Activated T-cell treated with anti-CD3 and anti-CD28 coated beads for 4 hours (primary cell): ENCODE measurements at regions not wholly inside any gene's neighbourhood (a gene's known extent, or its start where the extent isn't known, plus 50 kb on each side); places are given as distances from the start of the nearest gene placed in this dataset.

Source experiments
- DNase-seq: peaks from one replicate; pipeline ENCODE4 v3.0.0-alpha.2; 2020

DNA sequence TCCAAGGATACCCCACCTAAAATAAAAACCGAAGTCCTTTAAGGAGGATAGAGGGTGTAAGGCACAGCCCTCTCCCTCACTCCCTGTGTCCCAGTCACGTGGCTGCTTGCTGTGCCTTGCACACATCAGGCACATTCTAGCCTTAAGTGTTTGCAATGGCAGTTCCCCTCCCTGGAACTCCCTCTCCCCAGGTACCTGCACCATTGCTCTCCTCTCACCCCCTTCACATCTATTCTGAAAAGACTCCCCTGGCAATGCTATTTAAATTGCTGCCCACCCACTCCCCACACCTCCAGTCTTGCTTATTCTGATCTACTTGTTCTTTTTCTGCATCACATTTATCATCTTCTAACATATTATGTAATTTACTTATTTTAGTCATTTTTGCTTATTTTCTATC is 91.6 kb upstream of the LNX1 start:
- DNase-seq = no peak

DNA sequence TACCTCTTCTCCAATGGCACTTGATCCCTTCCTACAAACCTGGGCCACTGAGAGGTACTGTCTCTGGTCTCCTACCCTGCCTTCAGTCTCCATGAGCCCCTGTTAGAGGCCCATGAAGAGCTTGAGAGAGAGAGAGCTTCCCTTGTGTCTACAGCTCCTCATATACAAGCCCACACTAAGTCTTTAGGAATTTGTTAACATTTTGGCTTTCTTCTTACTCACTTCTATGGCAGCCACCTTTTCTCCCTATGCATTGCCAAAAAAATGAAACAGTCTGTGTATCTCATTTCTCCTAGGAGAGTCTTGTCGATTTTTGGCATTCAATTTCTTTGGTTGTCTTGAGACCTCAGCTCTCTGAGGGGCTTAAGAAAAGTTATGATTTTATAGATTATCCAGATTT is 90.9 kb upstream of the LNX1 start:
- DNase-seq = no peak

GRCh38 chr4:53680598-53680997 is 89.3 kb upstream of the LNX1 start:
- no peak for DNase-seq

- no peak for DNase-seq
These were observed 88.9 kb upstream of the LNX1 start for GRCh38 chr4:53680168-53680567.

GRCh38 chr4:53676402-53676871 is 85.2 kb upstream of the LNX1 start:
- no peak for DNase-seq

- no peak for DNase-seq
These were observed 83.6 kb upstream of the LNX1 start for GRCh38 chr4:53674903-53675302.

GRCh38 chr4:53672873-53673272 is 81.6 kb upstream of the LNX1 start:
- no peak for DNase-seq

DNA sequence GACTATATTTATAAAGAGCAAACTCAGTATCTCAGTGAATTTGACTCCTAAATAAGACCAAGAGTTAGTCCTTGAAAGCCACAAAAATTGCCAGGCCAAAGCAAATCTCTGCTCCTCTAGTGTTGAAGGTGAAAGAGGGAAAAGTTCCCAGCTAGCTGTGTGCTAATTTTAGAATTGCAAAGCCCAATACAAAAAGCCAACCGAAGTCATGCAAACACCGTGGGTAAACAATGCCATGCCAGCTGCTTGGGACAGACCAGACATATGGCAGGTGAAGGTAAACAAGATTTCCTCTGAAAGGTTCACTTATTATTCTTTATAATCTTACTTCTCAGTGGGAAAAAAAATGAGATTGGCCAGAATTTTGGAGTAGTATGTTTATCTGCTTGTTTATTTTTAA is 80.5 kb upstream of the LNX1 start:
- no peak for DNase-seq

- no peak for DNase-seq
These were observed 68.5 kb upstream of the LNX1 start for GRCh38 chr4:53659737-53660136.

DNA sequence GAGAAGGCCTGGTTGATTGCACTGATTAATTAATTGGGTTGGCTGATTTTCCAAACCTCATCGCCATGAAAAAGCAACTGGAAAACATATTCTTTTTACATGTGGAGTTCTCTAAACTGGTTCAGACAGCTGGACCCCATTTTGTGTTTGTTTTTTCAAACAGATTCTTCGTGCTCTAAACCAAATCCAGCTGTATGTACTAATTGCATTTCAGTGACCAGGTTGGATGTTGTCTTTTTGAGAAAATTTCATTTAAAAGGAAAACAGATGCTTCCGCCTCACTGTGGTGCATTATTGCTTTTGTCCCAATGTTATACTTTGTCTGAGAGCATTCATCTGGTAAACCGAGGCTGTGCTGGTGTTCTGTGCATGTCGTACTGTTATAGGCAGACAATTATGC is 67.8 kb upstream of the LNX1 start:
- no peak for DNase-seq

DNA sequence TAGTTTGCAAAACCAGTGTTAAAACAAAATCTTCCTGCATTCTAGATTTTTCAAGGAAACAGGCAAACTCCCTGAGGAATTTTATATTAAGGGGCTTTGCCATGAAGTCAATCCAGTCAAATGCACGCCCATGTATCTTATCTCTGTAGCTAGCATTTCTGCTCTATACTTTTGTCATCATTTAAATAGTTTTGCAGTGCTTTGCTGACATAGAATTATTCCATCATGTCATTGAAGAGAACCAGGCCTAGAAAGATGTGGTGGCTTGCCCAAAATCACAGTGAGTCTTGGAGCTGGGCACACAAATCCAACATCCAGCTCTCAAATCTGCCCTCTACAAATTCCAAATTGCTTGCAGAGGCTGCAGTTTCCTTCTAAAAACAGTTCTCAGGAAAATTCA is 66.7 kb upstream of the LNX1 start:
- DNase-seq = no peak

GRCh38 chr4:53656421-53656981 is 65.2 kb upstream of the LNX1 start:
- DNase-seq = no peak

GRCh38 chr4:53654300-53654758 is 63.0 kb upstream of the LNX1 start:
- DNase-seq = no peak

GRCh38 chr4:53653484-53654053 is 62.3 kb upstream of the LNX1 start:
- DNase-seq = no peak

DNA sequence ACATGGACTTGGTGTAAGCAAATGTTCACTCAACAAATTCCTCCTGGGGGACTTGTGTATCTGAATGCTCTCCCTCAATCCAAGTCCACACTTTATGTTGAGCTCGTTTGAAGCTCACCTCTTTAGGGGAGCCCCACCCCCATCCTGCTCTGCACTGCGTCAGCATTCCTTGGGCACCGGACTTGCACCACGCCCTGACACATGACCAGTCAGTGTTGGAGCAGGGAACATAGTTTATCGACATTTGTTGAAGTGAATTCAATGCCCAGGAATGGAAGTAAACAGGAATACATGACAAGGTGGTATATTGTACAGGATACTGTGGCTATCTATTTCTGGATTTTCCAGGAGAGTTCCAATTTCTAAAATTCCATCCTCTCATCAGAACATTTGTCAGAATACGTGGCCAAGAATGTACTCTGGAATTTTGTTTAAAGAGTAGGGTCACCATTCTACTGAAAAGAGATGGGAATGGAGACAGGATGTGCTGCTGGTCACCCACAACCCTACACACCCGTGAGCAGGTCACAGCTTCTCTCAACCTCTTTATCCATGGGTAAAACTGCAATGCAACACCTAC is 60.0 kb upstream of the LNX1 start:
- no peak for DNase-seq

- DNase-seq = no peak
These were observed 58.1 kb upstream of the LNX1 start for GRCh38 chr4:53649357-53649756.

GRCh38 chr4:53647547-53647946 is 56.3 kb upstream of the LNX1 start:
- DNase-seq = no peak

- no peak for DNase-seq
These were observed 55.5 kb upstream of the LNX1 start for GRCh38 chr4:53646795-53647194.

DNA sequence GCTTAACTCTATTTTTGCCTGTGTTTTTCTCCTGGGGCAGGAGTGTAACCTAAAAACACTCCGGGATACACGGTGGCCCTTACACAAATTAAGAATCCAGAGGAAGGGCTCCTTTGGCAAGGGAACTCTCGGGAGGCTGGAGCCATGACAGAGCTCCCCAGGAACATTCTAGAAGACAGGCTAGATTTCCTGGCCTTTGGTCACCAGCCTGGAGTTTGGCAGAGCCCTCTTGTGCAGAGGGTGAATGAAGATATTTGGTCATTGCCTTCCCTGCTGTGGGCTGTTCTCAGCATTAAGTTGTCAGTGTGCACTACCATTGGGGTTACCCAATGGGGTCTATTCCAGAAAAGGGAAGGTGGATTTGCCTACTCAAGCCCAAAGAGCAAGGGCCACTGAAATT is 53.8 kb upstream of the LNX1 start:
- no peak for DNase-seq

- no peak for DNase-seq
These were observed 53.3 kb upstream of the LNX1 start for GRCh38 chr4:53644607-53645006.
